PC-9 (cell line): ENCODE measurements at regions not wholly inside any gene's neighbourhood (a gene's known extent, or its start where the extent isn't known, plus 50 kb on each side); places are given as distances from the start of the nearest gene placed in this dataset.

Experiments used
- EZH2 ChIP-seq: fragments of 200-600 bp; sonication (generic); IDR thresholded peaks from 2 replicates; pipeline ENCODE4 v1.8.0; 2017; ENCODE audit warnings: antibody characterized with exemption, low read depth
- TF ChIP-seq, protein P1 (sequence below): fragments of 200-600 bp; sonication (generic); conservative IDR thresholded peaks from 2 replicates; pipeline ENCODE4 v1.6.1; 2017; ENCODE audit warnings: mixed run types, antibody characterized with exemption, mild to moderate bottlenecking, moderate library complexity

DNA sequence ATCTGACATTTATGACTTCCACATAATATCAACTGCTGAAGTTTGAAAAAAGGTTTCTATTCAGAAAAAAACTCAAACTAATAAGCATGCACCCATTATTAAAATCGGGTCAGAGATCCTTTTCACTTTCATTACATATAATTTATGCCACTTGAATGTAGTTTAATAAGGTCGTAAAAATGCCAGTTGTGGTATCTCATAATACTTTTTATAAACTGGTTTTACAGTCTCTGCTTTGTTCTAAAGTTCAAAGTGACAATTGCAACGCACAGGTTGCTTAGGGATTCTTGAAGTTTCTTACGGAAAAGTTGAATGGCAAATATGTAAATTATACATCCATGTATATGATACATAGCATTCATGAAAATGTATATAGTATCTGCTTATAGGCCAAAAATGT is 229.4 kb upstream of the CEP162 start:
- TF ChIP-seq, protein P1, sequence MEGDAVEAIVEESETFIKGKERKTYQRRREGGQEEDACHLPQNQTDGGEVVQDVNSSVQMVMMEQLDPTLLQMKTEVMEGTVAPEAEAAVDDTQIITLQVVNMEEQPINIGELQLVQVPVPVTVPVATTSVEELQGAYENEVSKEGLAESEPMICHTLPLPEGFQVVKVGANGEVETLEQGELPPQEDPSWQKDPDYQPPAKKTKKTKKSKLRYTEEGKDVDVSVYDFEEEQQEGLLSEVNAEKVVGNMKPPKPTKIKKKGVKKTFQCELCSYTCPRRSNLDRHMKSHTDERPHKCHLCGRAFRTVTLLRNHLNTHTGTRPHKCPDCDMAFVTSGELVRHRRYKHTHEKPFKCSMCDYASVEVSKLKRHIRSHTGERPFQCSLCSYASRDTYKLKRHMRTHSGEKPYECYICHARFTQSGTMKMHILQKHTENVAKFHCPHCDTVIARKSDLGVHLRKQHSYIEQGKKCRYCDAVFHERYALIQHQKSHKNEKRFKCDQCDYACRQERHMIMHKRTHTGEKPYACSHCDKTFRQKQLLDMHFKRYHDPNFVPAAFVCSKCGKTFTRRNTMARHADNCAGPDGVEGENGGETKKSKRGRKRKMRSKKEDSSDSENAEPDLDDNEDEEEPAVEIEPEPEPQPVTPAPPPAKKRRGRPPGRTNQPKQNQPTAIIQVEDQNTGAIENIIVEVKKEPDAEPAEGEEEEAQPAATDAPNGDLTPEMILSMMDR = no peak
- no peak for TF ChIP-seq EZH2
